Uterus (tissue), 3 donors: ENCODE measurements at regions not wholly inside any gene's neighbourhood (a gene's known extent, or its start where the extent isn't known, plus 50 kb on each side); places are given as distances from the start of the nearest gene placed in this dataset.

Experiments used
- DNase-seq, 2 donors: peaks; one replicate each; pipeline ENCODE4 v3.0.0-alpha.2; 2019 to 2020
- H3K27ac ChIP-seq, 2 donors: fragments of 200-600 bp; sonication (generic); 1 replicate in 1 of 2; 2 replicates in 1 of 2; pipeline ENCODE4 v1.5.1; 2016 to 2018
- H3K27me3 ChIP-seq, 2 donors: fragments of 200-600 bp; sonication (generic); one replicate each; pipeline ENCODE4 v1.5.1; 2018 to 2019; ENCODE audit warnings: control low read depth in 1 of 2
- H3K36me3 ChIP-seq, 2 donors: fragments of 200-600 bp; sonication (generic); one replicate each; pipeline ENCODE4 v1.5.1; 2019; ENCODE audit warnings: control low read depth in 1 of 2
- H3K4me1 ChIP-seq, 2 donors: fragments of 200-600 bp; sonication (generic); one replicate each; pipeline ENCODE4 v1.5.1; 2018 to 2019; ENCODE audit warnings: control low read depth in 1 of 2
- H3K4me3 ChIP-seq, 2 donors: fragments of 200-600 bp; sonication (generic); 1 replicate in 1 of 2; 2 replicates in 1 of 2; pipeline ENCODE4 v1.5.1; 2018 to 2019; ENCODE audit warnings: mild to moderate bottlenecking in 1 of 2
- H3K9me3 ChIP-seq, 2 donors: fragments of 200-600 bp; sonication (generic); one replicate each; pipeline ENCODE4 v1.5.1; 2019; ENCODE audit warnings: control low read depth in 1 of 2
- POLR2A ChIP-seq, 2 donors: fragments of 450-650 bp; IDR thresholded peaks; one replicate each; pipeline ENCODE4 v1.6.1; 2016; ENCODE audit warnings: antibody characterized with exemption in 2 of 2, mild to moderate bottlenecking in 1 of 2, moderate library complexity in 1 of 2
- intact Hi-C: fragments of 100-400 bp; cut with DNase I; formaldehyde crosslinking; loops from one replicate; pipeline ENCODE4 v1.15.1; 2023; ENCODE audit warnings: low total_unique reads
- TF ChIP-seq, protein P1 (sequence below), 4 experiments: fragments of 200-600 bp in 2 of 4; fragments of 450-650 bp in 2 of 4; sonication (generic) in 2 of 4; IDR thresholded peaks; one replicate each; pipeline ENCODE4 v1.5.1; 2016 to 2019; ENCODE audit warnings: antibody characterized with exemption in 4 of 4, mild to moderate bottlenecking in 2 of 4, moderate library complexity in 1 of 4
- donor health status: DM: yes; HTN: yes; CAD: no.

DNA sequence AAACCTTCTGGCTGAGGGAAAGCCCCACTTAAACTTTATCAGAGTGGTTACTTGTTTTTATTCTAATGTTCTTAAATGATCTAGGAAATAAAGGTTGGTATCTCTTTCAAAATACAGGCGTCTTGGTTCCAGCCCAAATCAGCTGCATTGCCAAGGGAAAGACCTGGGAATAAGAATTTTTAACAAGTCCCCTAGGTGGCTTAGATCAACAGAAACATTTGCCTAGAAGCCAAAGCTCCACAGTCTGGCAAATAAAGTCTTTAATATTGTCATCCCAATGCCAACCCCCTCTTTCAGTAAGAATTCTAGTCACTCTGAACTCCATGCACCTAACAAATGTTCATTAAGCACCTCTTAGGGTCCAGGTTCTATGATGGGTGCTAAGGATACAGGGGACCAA is 66.8 kb downstream of the ARL6IP4 start:
- H3K4me3 ChIP-seq: no peak overlapping the region
- intact Hi-C loops: loop anchor here (5.0 kb wide), 1 partner anchor 105 kb away; the partner anchor contains the start of gene PITPNM2

DNA sequence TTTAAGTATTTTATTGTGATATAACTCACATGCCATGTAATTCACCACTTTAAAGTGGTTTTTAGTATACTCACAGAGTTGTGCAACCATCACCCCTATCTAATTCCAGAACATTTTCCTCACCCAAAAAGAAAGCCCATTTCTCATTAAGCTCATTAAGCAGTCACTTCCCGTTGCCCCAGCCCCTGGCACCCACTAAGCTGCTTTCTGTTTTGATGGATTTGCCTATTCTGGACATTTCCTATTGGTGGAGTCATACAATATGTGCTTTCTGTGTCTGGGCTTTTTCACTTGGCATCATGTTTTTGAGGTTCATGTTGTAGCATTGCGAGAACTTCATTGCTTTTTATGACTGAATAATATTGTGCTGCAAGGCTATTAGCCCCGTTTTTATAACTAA is 66.0 kb downstream of the ARL6IP4 start:
- no peak overlapping the region for H3K27ac ChIP-seq
- intact Hi-C loops: loop anchor here (5.0 kb wide), 1 partner anchor 106 kb away; the partner anchor contains the start of gene PITPNM2
- peaks cover 0 to 8% of the 10 kb centered on the region in 2 donors for H3K4me1 ChIP-seq

More for the DNA sequence above, 66.8 kb downstream of the ARL6IP4 start:
- no peaks in the 10 kb centered on the region for H3K27me3 ChIP-seq
- peaks cover 0 to 8% of the 10 kb centered on the region in 2 donors for H3K4me1 ChIP-seq
- TF ChIP-seq, protein P1, sequence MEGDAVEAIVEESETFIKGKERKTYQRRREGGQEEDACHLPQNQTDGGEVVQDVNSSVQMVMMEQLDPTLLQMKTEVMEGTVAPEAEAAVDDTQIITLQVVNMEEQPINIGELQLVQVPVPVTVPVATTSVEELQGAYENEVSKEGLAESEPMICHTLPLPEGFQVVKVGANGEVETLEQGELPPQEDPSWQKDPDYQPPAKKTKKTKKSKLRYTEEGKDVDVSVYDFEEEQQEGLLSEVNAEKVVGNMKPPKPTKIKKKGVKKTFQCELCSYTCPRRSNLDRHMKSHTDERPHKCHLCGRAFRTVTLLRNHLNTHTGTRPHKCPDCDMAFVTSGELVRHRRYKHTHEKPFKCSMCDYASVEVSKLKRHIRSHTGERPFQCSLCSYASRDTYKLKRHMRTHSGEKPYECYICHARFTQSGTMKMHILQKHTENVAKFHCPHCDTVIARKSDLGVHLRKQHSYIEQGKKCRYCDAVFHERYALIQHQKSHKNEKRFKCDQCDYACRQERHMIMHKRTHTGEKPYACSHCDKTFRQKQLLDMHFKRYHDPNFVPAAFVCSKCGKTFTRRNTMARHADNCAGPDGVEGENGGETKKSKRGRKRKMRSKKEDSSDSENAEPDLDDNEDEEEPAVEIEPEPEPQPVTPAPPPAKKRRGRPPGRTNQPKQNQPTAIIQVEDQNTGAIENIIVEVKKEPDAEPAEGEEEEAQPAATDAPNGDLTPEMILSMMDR (IDR thresholded peaks at IDR 0.05): no peak
- H3K27ac ChIP-seq: no peak overlapping the region
- no peaks in the 10 kb centered on the region for H3K9me3 ChIP-seq
- no peak for DNase-seq
- no peaks in the 10 kb centered on the region for H3K36me3 ChIP-seq

DNA sequence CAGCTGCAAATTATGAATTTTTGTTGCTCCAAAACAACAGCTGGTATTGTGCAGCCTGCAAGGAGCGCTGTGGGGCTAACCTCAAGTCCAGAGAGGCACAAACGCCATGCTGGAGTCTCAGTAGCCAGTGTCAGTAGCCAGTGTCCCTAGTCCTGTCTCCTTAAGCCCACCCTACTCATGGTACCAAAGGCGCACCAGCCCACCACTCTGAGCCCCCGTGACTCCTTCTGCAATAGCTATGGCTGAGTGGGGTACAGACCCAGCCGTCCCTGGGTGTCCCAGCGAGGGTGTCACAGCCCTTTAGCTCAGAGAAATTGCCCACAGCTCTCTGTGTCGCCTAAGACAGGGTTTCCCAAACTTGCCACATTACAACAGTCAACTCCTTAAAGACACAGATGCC is 65.2 kb downstream of the ARL6IP4 start:
- intact Hi-C loops: loop anchor here (5.0 kb wide), 1 partner anchor 107 kb away; the partner anchor contains the start of gene PITPNM2
- Histone ChIP-seq H3K27me3 (no peaks in the 10 kb centered on the region), H3K9me3 (no peaks in the 10 kb centered on the region), H3K36me3 (no peaks in the 10 kb centered on the region), H3K4me1 (peaks cover 0 to 7% of the 10 kb centered on the region in 2 donors), H3K27ac (no peak overlapping the region), H3K4me3 (no peak overlapping the region)
- TF ChIP-seq POLR2A (IDR thresholded peaks at IDR 0.05): no peak
- TF ChIP-seq, protein P1 (IDR thresholded peaks at IDR 0.05): no peak
- DNase-seq: no peak

More for the DNA sequence above, 66.0 kb downstream of the ARL6IP4 start:
- Histone ChIP-seq H3K36me3 (no peaks in the 10 kb centered on the region), H3K27me3 (no peaks in the 10 kb centered on the region), H3K9me3 (no peaks in the 10 kb centered on the region), H3K4me3 (no peak overlapping the region)
- TF ChIP-seq POLR2A (IDR thresholded peaks at IDR 0.05): no peak
- TF ChIP-seq, protein P1 (IDR thresholded peaks at IDR 0.05): no peak
- no peak for DNase-seq

DNA sequence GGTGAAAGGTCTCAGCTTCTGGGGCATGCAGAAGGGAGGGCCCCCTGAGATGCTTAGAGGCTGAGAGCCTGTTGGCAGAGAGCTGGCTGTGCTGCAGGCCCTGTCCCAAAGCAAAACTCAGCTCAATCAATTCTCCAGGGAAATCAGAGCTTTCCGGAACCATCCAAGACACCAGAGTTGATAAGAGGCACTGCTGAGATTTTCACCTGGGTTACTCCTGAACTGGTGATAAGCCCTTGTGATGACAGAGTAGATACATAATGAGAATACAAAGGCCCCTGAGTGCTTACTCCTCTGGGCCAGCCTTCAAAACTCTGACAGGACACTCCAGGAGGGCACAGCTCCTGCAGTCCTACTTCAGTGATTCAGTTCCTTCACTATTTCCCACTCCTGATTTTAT is 63.9 kb downstream of the ARL6IP4 start:
- Histone ChIP-seq H3K4me3 (no peak overlapping the region), H3K27ac (peak overlapping the region; percentile 45 to 46), H3K27me3 (no peaks in the 10 kb centered on the region), H3K9me3 (no peaks in the 10 kb centered on the region), H3K36me3 (no peaks in the 10 kb centered on the region), H3K4me1 (no peaks in the 10 kb centered on the region)
- TF ChIP-seq, protein P1 (IDR thresholded peaks at IDR 0.05): no peak
- TF ChIP-seq POLR2A (IDR thresholded peaks at IDR 0.05): no peak
- no peak for DNase-seq
- intact Hi-C loops: loop anchor here (5.0 kb wide), 1 partner anchor 193 kb away; no protein-coding TSS in a partner anchor

DNA sequence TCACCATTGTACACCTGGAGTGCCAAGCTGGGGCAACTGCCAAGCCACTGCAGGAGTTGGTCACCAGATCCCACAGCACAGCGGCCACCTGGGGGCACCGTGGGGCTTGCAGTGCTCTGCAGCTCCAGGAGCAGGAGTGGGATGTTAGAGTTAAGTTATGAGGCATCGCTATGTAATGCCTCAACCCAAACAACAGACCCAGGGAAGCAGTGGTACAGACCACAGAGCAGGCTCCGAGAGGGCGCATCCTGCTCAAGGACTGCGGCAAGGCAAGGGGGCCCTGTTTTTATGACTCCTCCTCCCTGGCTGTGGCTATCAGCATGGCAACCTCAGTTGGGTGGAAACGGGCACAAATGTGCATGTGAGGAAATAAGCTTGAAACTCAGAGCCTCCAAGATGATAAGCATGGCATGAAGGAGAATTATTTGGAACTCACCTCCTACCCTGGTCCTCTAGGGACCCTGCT is 63.1 kb downstream of the ARL6IP4 start:
- intact Hi-C loops: loop anchor here (5.0 kb wide), 1 partner anchor 194 kb away; no protein-coding TSS in a partner anchor
- H3K4me3 ChIP-seq: no peak overlapping the region

More for the DNA sequence above, 63.1 kb downstream of the ARL6IP4 start:
- Histone ChIP-seq H3K4me1 (no peaks in the 10 kb centered on the region), H3K27ac (peak overlapping the region; percentile 45 to 46), H3K27me3 (no peaks in the 10 kb centered on the region), H3K36me3 (no peaks in the 10 kb centered on the region), H3K9me3 (no peaks in the 10 kb centered on the region)
- TF ChIP-seq, protein P1 (IDR thresholded peaks at IDR 0.05): peak; percentile 79 to 92 (median 82)
- TF ChIP-seq POLR2A (IDR thresholded peaks at IDR 0.05): no peak
- peak; percentile 84 to 89 for DNase-seq
